Hepatocyte (in vitro differentiated cells): ENCODE measurements at regions not wholly inside any gene's neighbourhood (a gene's known extent, or its start where the extent isn't known, plus 50 kb on each side); places are given as distances from the start of the nearest gene placed in this dataset.

Experiments used
- EZH2 ChIP-seq: fragments of 200-600 bp; sonication (generic); IDR thresholded peaks from 2 replicates; pipeline ENCODE4 v1.6.1; 2016; ENCODE audit warnings: antibody characterized with exemption, mild to moderate bottlenecking, borderline replicate concordance
- EZH2phosphoT487 ChIP-seq: fragments of 200-600 bp; sonication (generic); IDR thresholded peaks from one replicate; pipeline ENCODE4 v1.6.1; 2018; ENCODE audit warnings: antibody characterized with exemption, mild to moderate bottlenecking, low read depth, moderate library complexity; ENCODE audit not compliant: unreplicated experiment, severe bottlenecking
- TF ChIP-seq, protein P1 (sequence below): fragments of 200-600 bp; sonication (generic); IDR thresholded peaks from 2 replicates; pipeline ENCODE4 v1.5.1; 2016; ENCODE audit warnings: antibody characterized with exemption, mild to moderate bottlenecking; ENCODE audit not compliant: poor library complexity

DNA sequence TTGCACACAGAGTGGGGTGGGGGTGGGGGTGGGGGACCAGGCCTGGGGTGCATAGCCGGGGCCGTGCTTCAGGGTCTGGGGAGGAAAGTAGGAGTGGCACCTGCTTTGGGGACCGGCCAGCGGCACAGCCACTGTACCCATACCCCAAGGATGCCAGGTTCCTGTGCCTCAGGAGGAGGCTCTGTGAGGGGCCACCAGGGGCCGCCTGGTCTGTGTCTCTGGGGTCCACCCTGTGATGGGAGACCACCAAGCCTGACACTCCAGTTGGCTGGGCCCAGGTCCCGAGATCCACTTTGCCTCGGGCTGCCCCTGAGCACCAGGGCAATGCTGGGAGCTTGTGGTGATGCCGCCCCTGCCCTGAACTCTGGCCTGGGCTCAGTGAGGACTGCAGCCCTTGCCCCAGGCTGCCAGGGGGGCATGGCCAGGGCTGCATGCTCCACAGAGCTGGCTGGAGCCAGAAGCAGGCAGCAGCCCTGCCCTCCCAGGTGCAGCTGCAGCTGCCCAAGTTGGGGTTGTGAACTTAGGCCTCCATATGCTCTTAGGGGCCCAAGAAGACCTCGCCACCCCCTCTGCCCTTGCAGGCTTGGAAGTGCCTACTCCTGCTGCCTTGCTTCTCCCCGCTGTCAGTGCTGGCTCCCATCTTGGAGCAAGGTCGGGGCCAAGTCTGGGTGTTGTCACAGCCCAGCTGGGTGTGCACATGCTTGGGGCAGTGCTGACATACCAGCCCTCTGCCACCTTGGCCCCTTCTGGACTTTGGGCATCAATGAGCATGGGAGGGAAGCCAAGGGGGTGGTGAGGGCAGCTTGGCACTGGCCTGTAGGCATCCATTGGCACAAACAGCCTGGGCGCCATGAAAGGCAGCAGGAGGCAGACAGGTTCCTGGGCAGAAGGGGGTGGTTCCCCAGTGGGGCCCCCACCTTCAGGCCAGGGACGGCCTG is 123.3 kb upstream of the THY1 start:
- TF ChIP-seq, protein P1, sequence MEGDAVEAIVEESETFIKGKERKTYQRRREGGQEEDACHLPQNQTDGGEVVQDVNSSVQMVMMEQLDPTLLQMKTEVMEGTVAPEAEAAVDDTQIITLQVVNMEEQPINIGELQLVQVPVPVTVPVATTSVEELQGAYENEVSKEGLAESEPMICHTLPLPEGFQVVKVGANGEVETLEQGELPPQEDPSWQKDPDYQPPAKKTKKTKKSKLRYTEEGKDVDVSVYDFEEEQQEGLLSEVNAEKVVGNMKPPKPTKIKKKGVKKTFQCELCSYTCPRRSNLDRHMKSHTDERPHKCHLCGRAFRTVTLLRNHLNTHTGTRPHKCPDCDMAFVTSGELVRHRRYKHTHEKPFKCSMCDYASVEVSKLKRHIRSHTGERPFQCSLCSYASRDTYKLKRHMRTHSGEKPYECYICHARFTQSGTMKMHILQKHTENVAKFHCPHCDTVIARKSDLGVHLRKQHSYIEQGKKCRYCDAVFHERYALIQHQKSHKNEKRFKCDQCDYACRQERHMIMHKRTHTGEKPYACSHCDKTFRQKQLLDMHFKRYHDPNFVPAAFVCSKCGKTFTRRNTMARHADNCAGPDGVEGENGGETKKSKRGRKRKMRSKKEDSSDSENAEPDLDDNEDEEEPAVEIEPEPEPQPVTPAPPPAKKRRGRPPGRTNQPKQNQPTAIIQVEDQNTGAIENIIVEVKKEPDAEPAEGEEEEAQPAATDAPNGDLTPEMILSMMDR, result no peak
- TF ChIP-seq EZH2phosphoT487, result no peak
- TF ChIP-seq EZH2, result no peak
